ENCODE measurements at regions not wholly inside any gene's neighbourhood (a gene's known extent, or its start where the extent isn't known, plus 50 kb on each side); places are given as distances from the start of the nearest gene placed in this dataset.

DNA sequence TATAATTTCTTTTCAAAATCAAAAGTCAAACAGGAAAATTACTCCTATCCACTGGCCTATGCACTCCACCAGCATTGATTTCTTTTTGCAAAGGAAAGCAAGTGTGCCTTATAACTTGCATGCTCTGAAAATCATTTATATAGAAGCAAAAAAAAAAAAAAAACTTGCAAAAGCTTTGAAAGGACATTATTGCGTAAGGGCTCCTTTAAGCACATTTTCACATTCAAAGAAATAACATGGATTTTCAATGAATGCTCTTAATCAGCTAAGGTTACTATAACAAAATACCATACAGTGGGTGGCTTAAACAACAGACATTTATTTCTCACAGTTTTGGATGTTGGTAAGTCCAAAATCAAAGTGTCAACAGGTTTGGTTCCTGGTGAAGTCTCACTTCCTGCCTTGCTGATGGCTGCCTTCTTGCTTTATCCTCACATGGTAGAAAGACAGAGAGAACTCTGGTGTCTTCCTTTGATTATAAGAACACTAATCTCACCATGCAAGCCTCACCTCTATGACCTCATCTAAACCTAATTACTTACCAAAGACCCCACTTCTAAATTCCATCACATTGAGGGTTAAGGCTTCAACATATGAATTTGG is 755.2 kb upstream of the CDH10 start:
- no peak for DNase-seq
- Mint-ChIP-seq H3K4me1 (ENCODE audit: low read depth, unreplicated experiment) (no peaks in the 10 kb centered on the region), H3K4me3 (ENCODE audit: unreplicated experiment) (no peak overlapping the region), H3K9me3 (ENCODE audit: unreplicated experiment) (peaks cover 14% of the 10 kb centered on the region), H3K27ac (ENCODE audit: unreplicated experiment) (no peak overlapping the region), H3K36me3 (ENCODE audit: insufficient read depth, unreplicated experiment) (no peaks in the 10 kb centered on the region), H3K27me3 (ENCODE audit: insufficient read depth, unreplicated experiment) (no peaks in the 10 kb centered on the region)
- TF ChIP-seq CTCF (IDR thresholded peaks at IDR 0.05; ENCODE audit: insufficient read depth in 1 of 2, low read depth in 1 of 2, low read length in 1 of 2, severe bottlenecking in 1 of 2, unreplicated experiment in 1 of 2): no peak
- ChIA-PET CTCF (no interaction called here), POLR2A (no interaction called here)
- intact Hi-C loops (cut with micrococcal nuclease; ENCODE audit: unreplicated experiment): no loop called here
- no TSS peak for BruUV-seq (replicated peaks)
- Histone ChIP-seq H3K4me1 (no peaks in the 10 kb centered on the region), H3K27me3 (replicated peaks; ENCODE audit: control insufficient read depth, insufficient read depth, low read length) (no peaks in the 10 kb centered on the region), H3K36me3 (ENCODE audit: control insufficient read depth, insufficient read depth, low read length) (no peaks in the 10 kb centered on the region), H3K9me3 (no peaks in the 10 kb centered on the region; the same call in 1 of the 2 replicates), H3K4me3 (ENCODE audit: low read depth, low read length) (no peak overlapping the region)

DNA sequence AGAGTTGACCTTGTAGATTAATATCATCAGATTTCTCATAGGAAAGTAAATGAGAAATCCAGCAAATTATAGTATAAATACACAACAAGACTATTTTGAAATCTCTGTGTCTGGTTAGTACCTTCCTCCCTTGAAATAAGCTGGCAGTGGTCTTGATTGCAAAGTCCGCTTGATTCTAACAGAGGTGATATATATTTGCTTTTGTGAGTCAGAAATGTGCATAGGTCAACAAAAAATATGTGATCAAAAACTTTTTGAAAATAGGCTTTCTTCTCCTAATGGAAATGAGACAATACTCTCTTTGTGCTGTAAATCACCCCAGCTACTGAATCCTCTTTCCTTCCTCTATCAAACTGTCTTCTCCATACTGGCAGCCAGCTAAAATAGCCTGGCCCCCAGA is 749.2 kb upstream of the CDH10 start:
- no peak for DNase-seq
- ChIA-PET POLR2A (no interaction called here), CTCF (no interaction called here)
- no TSS peak for BruUV-seq (replicated peaks)
- no peak for TF ChIP-seq CTCF (IDR thresholded peaks at IDR 0.05; ENCODE audit: insufficient read depth in 1 of 2, low read depth in 1 of 2, low read length in 1 of 2, severe bottlenecking in 1 of 2, unreplicated experiment in 1 of 2)
- Histone ChIP-seq H3K4me1 (no peaks in the 10 kb centered on the region), H3K36me3 (ENCODE audit: control insufficient read depth, insufficient read depth, low read length) (no peaks in the 10 kb centered on the region), H3K9me3 (no peaks in the 10 kb centered on the region; the same call in 1 of the 2 replicates), H3K27me3 (replicated peaks; ENCODE audit: control insufficient read depth, insufficient read depth, low read length) (no peaks in the 10 kb centered on the region), H3K4me3 (ENCODE audit: low read depth, low read length) (no peak overlapping the region)
- Mint-ChIP-seq H3K4me1 (ENCODE audit: low read depth, unreplicated experiment) (no peaks in the 10 kb centered on the region), H3K4me3 (ENCODE audit: unreplicated experiment) (no peak overlapping the region), H3K36me3 (ENCODE audit: insufficient read depth, unreplicated experiment) (no peaks in the 10 kb centered on the region), H3K27ac (ENCODE audit: unreplicated experiment) (no peak overlapping the region), H3K27me3 (ENCODE audit: insufficient read depth, unreplicated experiment) (no peaks in the 10 kb centered on the region), H3K9me3 (ENCODE audit: unreplicated experiment) (no peaks in the 10 kb centered on the region)
- intact Hi-C loops (cut with micrococcal nuclease; ENCODE audit: unreplicated experiment): no loop called here

DNA sequence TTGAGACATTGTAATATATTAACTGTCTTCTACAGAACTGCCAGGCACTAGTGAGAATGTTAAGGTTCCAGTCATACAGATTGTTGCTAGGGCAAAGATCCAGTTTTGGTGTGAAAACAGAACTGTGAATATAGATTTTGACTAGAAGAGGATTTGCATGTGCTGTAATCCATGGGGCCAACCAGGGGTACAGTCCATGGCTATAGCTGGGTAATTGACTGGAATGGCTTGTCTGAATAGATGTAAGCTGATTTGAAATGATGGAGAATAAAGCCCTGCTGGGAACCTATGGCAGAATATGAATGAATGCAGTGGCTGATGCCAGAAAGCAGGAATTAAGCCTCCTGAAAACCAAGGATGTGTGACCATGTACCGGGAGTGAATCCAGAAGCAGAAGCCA is 748.5 kb upstream of the CDH10 start:
- no peaks in the 10 kb centered on the region for H3K27me3 ChIP-seq (replicated peaks; ENCODE audit: control insufficient read depth, insufficient read depth, low read length)
- no peaks in the 10 kb centered on the region for H3K4me1 ChIP-seq
- CTCF ChIA-PET: no interaction called here
- TF ChIP-seq CTCF (IDR thresholded peaks at IDR 0.05; ENCODE audit: insufficient read depth in 1 of 2, low read depth in 1 of 2, low read length in 1 of 2, severe bottlenecking in 1 of 2, unreplicated experiment in 1 of 2): no peak
- Mint-ChIP-seq H3K9me3 (ENCODE audit: unreplicated experiment) (no peaks in the 10 kb centered on the region), H3K4me1 (ENCODE audit: low read depth, unreplicated experiment) (no peaks in the 10 kb centered on the region), H3K36me3 (ENCODE audit: insufficient read depth, unreplicated experiment) (no peaks in the 10 kb centered on the region), H3K27ac (ENCODE audit: unreplicated experiment) (no peak overlapping the region), H3K4me3 (ENCODE audit: unreplicated experiment) (no peak overlapping the region), H3K27me3 (ENCODE audit: insufficient read depth, unreplicated experiment) (no peaks in the 10 kb centered on the region)
- no peaks in the 10 kb centered on the region; the same call in 1 of the 2 replicates for H3K9me3 ChIP-seq
- no TSS peak for BruUV-seq (replicated peaks)
- DNase-seq: no peak
- POLR2A ChIA-PET: no interaction called here
- H3K36me3 ChIP-seq (ENCODE audit: control insufficient read depth, insufficient read depth, low read length): no peaks in the 10 kb centered on the region
- no peak overlapping the region for H3K4me3 ChIP-seq (ENCODE audit: low read depth, low read length)
- intact Hi-C loops (cut with micrococcal nuclease; ENCODE audit: unreplicated experiment): no loop called here
